PC-3 (cell line): ENCODE measurements at regions not wholly inside any gene's neighbourhood (a gene's known extent, or its start where the extent isn't known, plus 50 kb on each side); places are given as distances from the start of the nearest gene placed in this dataset.

Experiments
- ATAC-seq: fragments of 200-7000 bp; cut with Tn5 transposase; 2 replicates; pipeline ENCODE4 v1.9.1; 2020; ENCODE audit warnings: mild to moderate bottlenecking, moderate library complexity
- BruUV-seq: library from RNA; stranded (reverse); fragments of 400-500 nt; replicated peaks from 2 replicates; lab custom pipeline; 2021; lab: Mats Ljungman, UMichigan
- CTCF ChIA-PET: fragments of 300-600 bp; sonication (Branson Sonifier 250); formaldehyde crosslinking; loops from one replicate; lab custom pipeline; 2022; ENCODE audit warnings: antibody characterized with exemption; lab: Charles Lee
- POLR2A ChIA-PET: fragments of 300-600 bp; sonication (Branson Sonifier 250); formaldehyde crosslinking; loops from one replicate; lab custom pipeline; 2022; ENCODE audit warnings: antibody characterized with exemption; ENCODE audit not compliant: unreplicated experiment; lab: Charles Lee
- DNase-seq: peaks from one replicate; pipeline ENCODE4 v3.0.0-alpha.2; 2015
- H2AFZ ChIP-seq: fragments of 300-600 bp; sonication (generic); 2 replicates; pipeline ENCODE4 v1.6.0; 2016; ENCODE audit warnings: antibody characterized with exemption, low read length
- H3F3A ChIP-seq: fragments of 300-600 bp; sonication (generic); one replicate; pipeline ENCODE4 v1.6.0; 2017; ENCODE audit warnings: antibody characterized with exemption, low read length, control low read depth, mild to moderate bottlenecking; ENCODE audit not compliant: unreplicated experiment
- H3K27ac ChIP-seq: fragments of 300-600 bp; sonication (generic); 2 replicates; pipeline ENCODE4 v1.5.1; 2016; ENCODE audit warnings: mild to moderate bottlenecking, low read length
- H3K27me3 ChIP-seq: fragments of 300-600 bp; sonication (generic); 2 replicates; pipeline ENCODE4 v1.6.1; 2016; ENCODE audit warnings: low read length, mixed read lengths
- H3K36me3 ChIP-seq: fragments of 300-600 bp; sonication (generic); 2 replicates; pipeline ENCODE4 v1.6.1; 2016; ENCODE audit warnings: low read depth, mixed run types, low read length, mixed read lengths
- H3K4me1 ChIP-seq: fragments of 300-600 bp; sonication (generic); 2 replicates; pipeline ENCODE4 v1.5.1; 2016; ENCODE audit warnings: low read length; ENCODE audit not compliant: insufficient read depth
- H3K4me2 ChIP-seq: fragments of 300-600 bp; sonication (generic); 2 replicates; pipeline ENCODE4 v1.6.0; 2016; ENCODE audit warnings: low read length
- H3K4me3 ChIP-seq: fragments of 300-600 bp; sonication (generic); 2 replicates; pipeline ENCODE4 v1.5.1; 2016; ENCODE audit warnings: mild to moderate bottlenecking, low read length, mixed read lengths
- H3K79me2 ChIP-seq: fragments of 300-600 bp; sonication (generic); 2 replicates; pipeline ENCODE4 v1.6.1; 2017; ENCODE audit warnings: low read length, mixed read lengths
- H3K9ac ChIP-seq: fragments of 300-600 bp; sonication (generic); 2 replicates; pipeline ENCODE4 v1.6.0; 2016; ENCODE audit warnings: mild to moderate bottlenecking, low read length
- H3K9me2 ChIP-seq: fragments of 300-600 bp; sonication (generic); replicated peaks from 2 replicates; pipeline ENCODE4 v1.6.1; 2016; ENCODE audit warnings: mixed run types, low read length, mixed read lengths
- H3K9me3 ChIP-seq: fragments of 300-600 bp; sonication (generic); 2 replicates; pipeline ENCODE4 v1.6.1; 2016; ENCODE audit warnings: low read length, mixed read lengths
- H4K20me1 ChIP-seq: fragments of 300-600 bp; sonication (generic); 2 replicates; pipeline ENCODE4 v1.6.1; 2016; ENCODE audit warnings: low read length, mixed read lengths
- CTCF ChIP-seq: fragments of 300-600 bp; sonication (generic); conservative IDR thresholded peaks from 2 replicates; pipeline ENCODE4 v1.5.1; 2017; ENCODE audit warnings: antibody characterized with exemption, low read depth, mild to moderate bottlenecking, low read length
- EZH2 ChIP-seq: fragments of 300-600 bp; sonication (generic); IDR thresholded peaks from one replicate; pipeline ENCODE4 v1.6.1; 2017; ENCODE audit warnings: antibody characterized with exemption, mild to moderate bottlenecking, low read length; ENCODE audit not compliant: unreplicated experiment
- EZH2phosphoT487 ChIP-seq: fragments of 300-600 bp; sonication (generic); IDR thresholded peaks from 2 replicates; pipeline ENCODE4 v1.6.1; 2018; ENCODE audit warnings: mild to moderate bottlenecking, antibody characterized with exemption, low read length, borderline replicate concordance
- intact Hi-C: fragments of 100-400 bp; cut with micrococcal nuclease; formaldehyde crosslinking; loops from 2 replicates; pipeline ENCODE4 v1.9.0; 2023

- Histone ChIP-seq H4K20me1 (no peaks in the 10 kb centered on the region), H3K4me2 (no peak overlapping the region), H3K27me3 (no peaks in the 10 kb centered on the region), H2AFZ (no peak overlapping the region), H3K27ac (no peak overlapping the region), H3K9me3 (no peaks in the 10 kb centered on the region), H3K4me1 (0 out of 2 replicates have a peak, but pooled peaks cover 5% of the 10 kb centered on the region), H3K9ac (no peak overlapping the region), H3K4me3 (no peak overlapping the region), H3K9me2 (no peaks in the 10 kb centered on the region), H3K79me2 (no peaks in the 10 kb centered on the region), H3F3A (no peaks in the 10 kb centered on the region), H3K36me3 (no peaks in the 10 kb centered on the region)
- DNase-seq: no peak
- no TSS peak for BruUV-seq
- no peak for ATAC-seq
- TF ChIP-seq EZH2phosphoT487: no peak
- no peak for TF ChIP-seq EZH2
- no peak for TF ChIP-seq CTCF
- CTCF ChIA-PET: no interaction called here
- intact Hi-C loops: no loop called here
- POLR2A ChIA-PET: no interaction called here
Observed at GRCh38 chr2:118179445-118179844, 91.2 kb downstream of the INSIG2 start.

- Histone ChIP-seq H3K4me1 (0 out of 2 replicates have a peak, but pooled peaks cover under 1% of the 10 kb centered on the region), H3K4me2 (no peak overlapping the region)
Observed at GRCh38 chr2:118177884-118178283, 89.6 kb downstream of the INSIG2 start.

More at GRCh38 chr2:118177884-118178283, 89.6 kb downstream of the INSIG2 start:
- Histone ChIP-seq H3K9me3 (no peaks in the 10 kb centered on the region), H3F3A (no peaks in the 10 kb centered on the region), H3K79me2 (no peaks in the 10 kb centered on the region), H3K4me3 (no peak overlapping the region), H3K27me3 (no peaks in the 10 kb centered on the region), H3K27ac (no peak overlapping the region), H4K20me1 (no peaks in the 10 kb centered on the region), H3K9ac (no peak overlapping the region), H2AFZ (no peak overlapping the region), H3K9me2 (no peaks in the 10 kb centered on the region), H3K36me3 (no peaks in the 10 kb centered on the region)
- DNase-seq (no peak), ATAC-seq (no peak)
- ChIA-PET CTCF (no interaction called here), POLR2A (no interaction called here)
- intact Hi-C loops: no loop called here
- TF ChIP-seq EZH2phosphoT487: no peak
- no peak for TF ChIP-seq CTCF
- no peak for TF ChIP-seq EZH2
- BruUV-seq: no TSS peak
